Panc1 (cell line): ENCODE measurements at regions not wholly inside any gene's neighbourhood (a gene's known extent, or its start where the extent isn't known, plus 50 kb on each side); places are given as distances from the start of the nearest gene placed in this dataset.

ENCODE experiments used
- ATAC-seq: fragments of 200-7000 bp; cut with Tn5 transposase; 2 replicates; pipeline ENCODE4 v1.9.1; 2020; ENCODE audit warnings: mild to moderate bottlenecking, moderate library complexity
- BruUV-seq: library from RNA; stranded (reverse); fragments of 400-500 nt; replicated peaks from 2 replicates; lab custom pipeline; 2021; lab: Mats Ljungman, UMichigan
- CTCF ChIA-PET: fragments of 300-600 bp; sonication (Branson Sonifier 250); formaldehyde crosslinking; loops from one replicate; lab custom pipeline; 2022; ENCODE audit warnings: antibody characterized with exemption; lab: Charles Lee
- POLR2A ChIA-PET: fragments of 300-600 bp; sonication (Branson Sonifier 250); formaldehyde crosslinking; loops from one replicate; lab custom pipeline; 2022; ENCODE audit warnings: antibody characterized with exemption; lab: Charles Lee
- DNase-seq: peaks from one replicate; pipeline ENCODE4 v3.0.0-alpha.2; 2010; ENCODE audit warnings: low read depth, low spot score
- H3K27ac ChIP-seq: 2 replicates; pipeline ENCODE4 v1.5.1; 2011; ENCODE audit warnings: mild to moderate bottlenecking, low read length, inconsistent platforms
- H3K27me3 ChIP-seq: fragments of 200-500 bp; sonication (Bioruptor generic); 2 replicates; pipeline ENCODE4 v1.6.0; 2014; ENCODE audit warnings: low read length, inconsistent platforms; ENCODE audit not compliant: control insufficient read depth, insufficient read depth
- H3K36me3 ChIP-seq: fragments of 200-500 bp; sonication (Bioruptor generic); 2 replicates; pipeline ENCODE4 v1.5.1; 2014; ENCODE audit warnings: inconsistent platforms, mild to moderate bottlenecking, low read length, moderate library complexity; ENCODE audit not compliant: control insufficient read depth, insufficient read depth
- H3K4me1 ChIP-seq: 2 replicates; pipeline ENCODE4 v1.5.1; 2011; ENCODE audit warnings: inconsistent platforms, mild to moderate bottlenecking, low read length, moderate library complexity; ENCODE audit not compliant: control insufficient read depth, insufficient read depth
- H3K4me3 ChIP-seq, 2 experiments: 2 replicates each; pipeline ENCODE4 v1.5.1; 2011 to 2012; ENCODE audit warnings: low read depth in 2 of 2, low read length in 2 of 2, mild to moderate bottlenecking in 2 of 2, inconsistent platforms in 1 of 2, moderate library complexity in 1 of 2
- H3K9me3 ChIP-seq: fragments of 200-500 bp; sonication (Bioruptor generic); 2 replicates; pipeline ENCODE4 v1.5.1; 2014; ENCODE audit warnings: low read depth, mild to moderate bottlenecking, inconsistent platforms, low read length, moderate library complexity; ENCODE audit not compliant: control insufficient read depth, insufficient read depth
- CTCF ChIP-seq: fragments of 450-650 bp; IDR thresholded peaks from 2 replicates; pipeline ENCODE4 v1.5.1; 2017; ENCODE audit warnings: mild to moderate bottlenecking
- POLR2AphosphoS5 ChIP-seq: IDR thresholded peaks from 2 replicates; pipeline ENCODE4 v1.6.1; 2012; ENCODE audit warnings: mild to moderate bottlenecking, low read depth, low read length, moderate library complexity
- REST ChIP-seq, 2 experiments: IDR thresholded peaks; 2 replicates each; pipeline ENCODE4 v1.6.1; 2011 to 2012; ENCODE audit warnings: low read depth in 2 of 2, control low read depth in 1 of 2, low read length in 1 of 2, mild to moderate bottlenecking in 1 of 2, moderate library complexity in 1 of 2; ENCODE audit not compliant: insufficient read depth in 1 of 2
- SIN3A ChIP-seq: IDR thresholded peaks from 2 replicates; pipeline ENCODE4 v1.6.1; 2012; ENCODE audit warnings: low read depth, mild to moderate bottlenecking, low read length, moderate library complexity, borderline replicate concordance; ENCODE audit not compliant: insufficient read depth
- TCF7L2 ChIP-seq: IDR thresholded peaks from 2 replicates; pipeline ENCODE4 v1.6.1; 2011; ENCODE audit warnings: mild to moderate bottlenecking, low read depth, low read length, inconsistent platforms
- in situ Hi-C: cut with HindIII; loops from 2 replicates; pipeline ENCODE4 v1.10.0; 2016; ENCODE audit warnings: low sequenced_read_pairs, low pct_unique_long_range_greater_than_20kb
- intact Hi-C: fragments of 100-400 bp; cut with micrococcal nuclease; formaldehyde crosslinking; loops from one replicate; pipeline ENCODE4 v1.10.0; 2022; ENCODE audit not compliant: unreplicated experiment

- ChIA-PET CTCF (no interaction called here), POLR2A (no interaction called here)
- no peaks in the 10 kb centered on the region for H3K4me1 ChIP-seq
- no peaks in the 10 kb centered on the region for H3K36me3 ChIP-seq
- H3K4me3 ChIP-seq, result no peak overlapping the region
- TF ChIP-seq REST (IDR thresholded peaks at IDR 0.05; ENCODE audit: insufficient read depth in 1 of 2, low read depth in 2 of 2, low read length in 1 of 2) (no peak), SIN3A (no peak), CTCF (no peak), TCF7L2 (no peak), POLR2AphosphoS5 (no peak)
- H3K9me3 ChIP-seq, result no peaks in the 10 kb centered on the region
- intact Hi-C loops, result no loop called here
- no peak overlapping the region for H3K27ac ChIP-seq
- no peaks in the 10 kb centered on the region for H3K27me3 ChIP-seq
- no peak for ATAC-seq
- no TSS peak for BruUV-seq
- in situ Hi-C loops, result no loop called here
- DNase-seq, result no peak
These were observed 804.0 kb downstream of the C6orf118 start for GRCh38 chr6:164505425-164505824.

- POLR2A ChIA-PET, result no interaction called here
- BruUV-seq, result no TSS peak
- TF ChIP-seq SIN3A (no peak), CTCF (no peak), TCF7L2 (no peak), REST (IDR thresholded peaks at IDR 0.05; ENCODE audit: insufficient read depth in 1 of 2, low read depth in 2 of 2, low read length in 1 of 2) (no peak), POLR2AphosphoS5 (no peak)
- H3K4me1 ChIP-seq, result no peaks in the 10 kb centered on the region
- H3K27me3 ChIP-seq, result no peaks in the 10 kb centered on the region
- no peak for ATAC-seq
- no peaks in the 10 kb centered on the region for H3K9me3 ChIP-seq
- no peak overlapping the region for H3K27ac ChIP-seq
- no peak overlapping the region for H3K4me3 ChIP-seq
- CTCF ChIA-PET, result no interaction called here
- DNase-seq, result no peak
- intact Hi-C loops, result no loop called here
- in situ Hi-C loops, result no loop called here
- no peaks in the 10 kb centered on the region for H3K36me3 ChIP-seq
These were observed 806.6 kb downstream of the C6orf118 start for GRCh38 chr6:164502833-164503232.
